ENCODE measurements at regions not wholly inside any gene's neighbourhood (a gene's known extent, or its start where the extent isn't known, plus 50 kb on each side); places are given as distances from the start of the nearest gene placed in this dataset.

GRCh38 chr9:118529624-118530214, 825.5 kb downstream of the TLR4 start:
- no peak for DNase-seq

- no peak for DNase-seq
Observed at GRCh38 chr9:118532592-118532991, 828.4 kb downstream of the TLR4 start.

- DNase-seq: no peak
Observed at GRCh38 chr9:118533101-118533500, 828.9 kb downstream of the TLR4 start.

- DNase-seq: no peak
Observed at GRCh38 chr9:118533850-118534249, 829.6 kb downstream of the TLR4 start.

GRCh38 chr9:118536153-118536552, 832.0 kb downstream of the TLR4 start:
- no peak for DNase-seq

GRCh38 chr9:118538959-118539358, 830.3 kb downstream of the BRINP1 start:
- no peak for DNase-seq

GRCh38 chr9:118553465-118553864, 815.8 kb downstream of the BRINP1 start:
- DNase-seq: no peak

GRCh38 chr9:118554987-118555386, 814.2 kb downstream of the BRINP1 start:
- no peak for DNase-seq

- no peak for DNase-seq
Observed at GRCh38 chr9:118558026-118558425, 811.2 kb downstream of the BRINP1 start.

GRCh38 chr9:118558891-118559290, 810.3 kb downstream of the BRINP1 start:
- no peak for DNase-seq

- DNase-seq: no peak
Observed at GRCh38 chr9:118561051-118561450, 808.2 kb downstream of the BRINP1 start.

GRCh38 chr9:118563677-118564076, 805.6 kb downstream of the BRINP1 start:
- DNase-seq: no peak

GRCh38 chr9:118567861-118568260, 801.4 kb downstream of the BRINP1 start:
- no peak for DNase-seq

GRCh38 chr9:118568704-118569103, 800.5 kb downstream of the BRINP1 start:
- no peak for DNase-seq

GRCh38 chr9:118569148-118569547, 800.1 kb downstream of the BRINP1 start:
- no peak for DNase-seq

- no peak for DNase-seq
Observed at GRCh38 chr9:118570066-118570465, 799.2 kb downstream of the BRINP1 start.

- no peak for DNase-seq
Observed at GRCh38 chr9:118575341-118576070, 793.7 kb downstream of the BRINP1 start.

- peak; percentile 24 for DNase-seq
Observed at GRCh38 chr9:118577121-118577520, 792.1 kb downstream of the BRINP1 start.

- peak; percentile 15 for DNase-seq
Observed at GRCh38 chr9:118578467-118578866, 790.8 kb downstream of the BRINP1 start.

- DNase-seq: no peak
Observed at GRCh38 chr9:118583414-118583813, 785.8 kb downstream of the BRINP1 start.

GRCh38 chr9:118586978-118587377, 782.3 kb downstream of the BRINP1 start:
- DNase-seq: no peak

GRCh38 chr9:118594428-118594827, 774.8 kb downstream of the BRINP1 start:
- DNase-seq: no peak

- DNase-seq: peak; percentile 34
Observed at GRCh38 chr9:118595719-118596305, 773.4 kb downstream of the BRINP1 start.

- DNase-seq: no peak
Observed at GRCh38 chr9:118596374-118597015, 772.7 kb downstream of the BRINP1 start.

All from amniotic stem cell (primary cell).